Glomerular visceral epithelial cell (primary cell): ENCODE measurements at regions not wholly inside any gene's neighbourhood (a gene's known extent, or its start where the extent isn't known, plus 50 kb on each side); places are given as distances from the start of the nearest gene placed in this dataset.

ENCODE experiments used
- DNase-seq: peaks from one replicate; pipeline ENCODE4 v3.0.0-alpha.2; 2016; ENCODE audit errors: extremely low spot score

DNA sequence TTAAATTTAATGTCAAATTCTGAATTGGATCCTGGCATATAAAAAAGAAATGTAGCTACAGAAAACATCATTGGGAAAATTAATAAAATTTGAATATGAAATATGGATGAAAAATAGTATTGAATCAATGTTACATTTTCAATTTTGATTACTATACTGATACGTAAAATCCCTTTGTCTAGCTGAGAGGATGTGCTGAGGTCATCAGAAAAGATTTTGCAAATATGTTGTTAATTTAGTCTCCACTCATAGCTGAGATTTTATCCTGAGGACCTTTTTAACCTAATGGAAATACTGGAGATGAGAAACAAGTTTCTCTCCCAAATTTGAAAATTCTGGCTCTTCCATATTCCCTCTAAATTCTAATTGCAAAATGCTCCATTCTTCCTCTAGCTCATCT lies 84.4 kb upstream of the ADAMTS16 start:
- no peak for DNase-seq

DNA sequence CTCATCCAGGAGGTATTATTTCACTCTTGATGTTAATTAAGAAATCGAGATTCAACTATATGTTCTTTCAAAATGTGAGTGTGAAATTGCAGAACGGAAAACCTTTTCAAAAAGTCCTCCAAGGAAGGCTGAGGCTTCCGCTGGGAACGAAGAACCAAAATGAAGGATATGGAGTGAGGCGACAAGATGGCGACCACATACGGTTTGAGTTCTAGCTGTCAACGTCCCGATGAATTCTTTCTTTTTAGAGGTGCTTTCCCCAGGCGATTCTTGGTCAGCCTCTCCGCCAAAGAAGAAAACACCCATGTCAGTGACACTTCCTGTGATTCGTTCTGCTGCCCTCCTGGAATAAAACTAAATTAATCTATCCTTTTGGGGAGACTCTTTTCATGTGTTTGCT lies 78.3 kb upstream of the ADAMTS16 start:
- DNase-seq, result no peak

DNA sequence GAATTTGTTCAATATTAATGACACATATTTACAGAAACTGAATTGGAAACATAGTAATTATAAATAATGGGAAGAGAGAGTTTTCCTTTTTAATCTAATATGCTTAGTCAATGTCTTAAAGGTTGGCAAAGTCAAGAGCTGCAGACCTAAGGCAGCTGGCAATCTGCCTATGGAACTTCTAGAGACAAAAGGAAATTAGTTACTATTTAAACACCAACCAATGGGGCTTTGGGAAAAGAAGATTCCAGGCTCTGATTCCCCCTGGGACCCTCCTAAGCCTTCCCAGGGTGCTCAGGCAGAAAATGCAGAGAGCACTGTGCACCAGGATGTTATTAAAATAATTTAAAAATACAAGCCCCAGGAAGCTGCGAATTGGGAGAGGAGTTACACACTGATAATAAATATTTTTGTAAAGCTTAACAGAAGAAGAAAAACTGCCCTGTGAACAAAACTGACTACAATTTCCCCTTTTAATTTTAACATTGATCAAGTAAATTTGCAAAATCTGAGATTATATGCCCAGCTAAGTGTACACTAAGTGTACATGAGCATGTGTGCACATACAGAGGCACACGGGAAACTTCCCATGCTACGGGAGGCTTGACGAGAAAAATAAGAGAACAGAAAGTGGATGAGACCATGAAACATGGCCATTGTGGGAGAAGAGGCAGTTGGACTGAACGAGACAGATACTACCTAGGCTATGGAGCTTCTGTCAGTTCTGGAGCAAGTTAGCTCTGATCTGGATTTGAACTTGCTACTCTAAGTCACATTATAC lies 77.4 kb upstream of the ADAMTS16 start:
- peak; percentile 18 for DNase-seq

DNA sequence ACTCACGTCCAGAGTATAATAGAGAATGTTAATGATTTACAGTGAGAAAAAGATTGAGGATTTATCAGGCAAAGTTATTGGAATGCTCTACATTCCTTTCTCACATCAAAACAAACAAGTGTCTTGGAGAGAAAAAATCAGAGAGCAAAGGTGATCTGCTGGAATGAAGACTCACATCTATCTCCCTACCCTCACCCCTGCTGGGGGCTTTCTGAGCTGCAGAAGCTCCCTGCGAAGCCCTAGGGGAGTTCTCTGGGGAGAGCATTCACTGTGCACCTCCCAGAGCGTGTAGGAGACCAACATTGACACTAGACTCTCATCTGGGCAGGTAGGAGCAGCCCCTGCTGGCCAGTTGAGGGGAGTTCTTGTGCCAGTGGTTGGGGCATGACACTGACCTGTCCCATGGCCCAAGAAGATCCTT lies 76.6 kb upstream of the ADAMTS16 start:
- DNase-seq, result peak; percentile 28

DNA sequence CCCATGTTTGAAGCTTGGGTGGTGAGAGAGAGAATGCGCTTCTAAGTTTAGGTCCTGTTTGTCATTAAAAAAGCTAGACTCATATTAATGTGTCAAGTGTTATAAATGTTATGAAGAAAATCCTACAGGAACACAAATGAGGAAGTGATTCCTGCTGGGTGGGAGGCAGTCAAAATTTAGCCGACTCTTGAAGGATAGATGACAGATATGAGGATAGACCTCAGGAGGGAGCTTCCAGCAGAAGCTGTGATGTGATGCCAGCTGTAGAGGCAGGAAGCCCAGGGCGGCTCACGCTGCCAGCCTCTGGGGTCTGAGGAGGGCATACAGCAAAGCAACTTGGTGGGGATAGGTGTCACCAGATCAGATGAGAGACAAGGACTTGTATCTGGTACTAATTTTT lies 74.7 kb upstream of the ADAMTS16 start:
- DNase-seq, result no peak

DNA sequence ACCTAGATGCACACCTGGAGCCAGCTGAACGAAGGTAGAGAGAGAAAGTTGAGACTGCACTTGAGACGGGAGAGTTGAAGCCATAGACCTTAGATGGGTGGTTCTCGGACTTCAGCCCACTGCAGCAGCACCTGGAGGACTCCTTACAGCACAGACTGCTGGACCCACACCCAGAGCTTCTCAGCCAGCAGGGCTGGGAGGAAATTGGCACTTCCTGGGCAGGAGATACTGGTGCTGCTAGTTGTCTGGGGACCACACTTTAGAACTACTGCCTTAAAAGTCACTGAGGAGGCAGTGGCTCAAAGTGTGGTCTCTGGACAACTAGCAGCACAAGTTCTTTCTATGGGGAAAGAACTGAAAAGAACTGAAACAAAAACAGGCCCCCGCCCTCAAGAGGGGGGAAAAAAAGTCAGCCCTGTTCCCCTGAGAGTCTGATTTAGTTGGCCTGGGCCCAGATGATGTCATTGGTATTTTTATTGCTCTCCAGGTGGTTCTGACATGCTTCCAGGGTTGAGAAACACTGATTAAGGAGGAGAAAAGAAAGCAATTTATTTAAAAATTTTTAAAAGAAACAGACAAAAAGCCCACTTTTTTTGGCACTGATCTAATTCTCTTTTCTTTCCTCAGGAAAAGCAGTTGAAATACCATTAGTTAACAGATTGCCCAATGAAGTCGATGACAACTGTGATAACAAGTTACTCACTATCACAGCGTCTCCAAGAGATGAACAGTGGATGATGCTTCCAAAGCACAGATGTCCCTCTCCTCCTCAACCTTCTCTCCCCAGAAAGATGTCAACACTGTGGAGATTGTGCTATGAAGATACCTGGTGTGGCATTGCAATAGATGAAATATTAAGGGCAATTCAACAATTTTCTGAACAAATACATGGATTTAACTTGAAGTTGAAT lies 73.6 kb upstream of the ADAMTS16 start:
- peak; percentile 64 for DNase-seq

DNA sequence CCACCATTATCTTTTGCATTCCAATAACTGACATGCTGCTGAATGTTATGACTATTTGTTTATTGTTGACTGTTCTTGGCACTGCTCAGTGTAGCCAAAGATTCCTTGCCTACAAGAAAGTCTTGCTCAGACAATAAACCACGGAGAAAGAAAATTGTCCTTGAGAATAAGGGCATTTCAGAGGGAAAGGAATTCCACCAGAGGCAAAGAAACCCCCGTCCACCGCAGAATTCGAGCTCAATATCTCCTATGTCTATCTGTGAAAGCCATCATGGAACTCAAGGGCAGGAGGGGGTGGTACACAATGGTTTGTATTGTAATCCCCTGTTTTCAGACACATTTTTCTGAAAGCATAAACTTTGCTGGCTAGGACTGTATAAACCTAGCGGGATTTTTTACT lies 70.3 kb upstream of the ADAMTS16 start:
- no peak for DNase-seq

DNA sequence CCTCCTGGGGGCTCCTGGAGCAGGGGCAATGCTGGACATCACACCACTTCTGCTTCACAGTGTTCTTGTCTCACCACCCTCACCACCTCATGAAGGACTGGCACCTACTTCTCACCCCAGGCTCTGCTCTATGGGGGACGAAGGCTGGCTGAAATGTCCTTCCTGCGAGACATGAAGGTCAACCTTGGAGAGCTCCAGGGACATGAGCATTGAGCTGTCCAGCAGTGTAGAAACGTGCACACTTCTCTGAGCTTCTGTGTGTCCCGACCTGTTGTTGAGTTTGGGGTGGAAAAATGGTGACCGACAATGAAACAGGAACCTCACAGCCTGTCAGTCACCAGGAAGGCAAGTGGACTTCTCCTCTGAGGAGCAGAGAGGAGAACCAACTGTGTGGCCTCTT lies 68.6 kb upstream of the ADAMTS16 start:
- no peak for DNase-seq

DNA sequence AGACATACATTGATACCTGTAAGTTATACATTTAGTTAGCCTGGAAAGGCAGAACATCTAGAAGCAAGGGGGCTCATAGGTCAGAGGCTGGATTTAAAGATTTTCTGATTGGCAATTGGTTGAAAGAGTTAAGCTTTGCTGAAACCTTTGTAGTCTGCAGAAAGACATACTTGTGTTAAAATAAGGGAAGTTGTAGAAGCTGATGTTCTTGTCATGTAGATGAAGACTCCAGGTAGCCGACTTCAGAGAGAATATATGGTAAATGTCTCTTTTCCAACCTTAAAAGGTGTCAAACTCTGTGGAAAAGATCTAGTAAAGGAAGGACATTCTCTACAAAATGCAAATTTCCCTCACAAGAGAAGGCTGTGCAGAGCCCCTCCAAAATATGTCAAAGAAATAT lies 62.9 kb upstream of the ADAMTS16 start:
- no peak for DNase-seq

DNA sequence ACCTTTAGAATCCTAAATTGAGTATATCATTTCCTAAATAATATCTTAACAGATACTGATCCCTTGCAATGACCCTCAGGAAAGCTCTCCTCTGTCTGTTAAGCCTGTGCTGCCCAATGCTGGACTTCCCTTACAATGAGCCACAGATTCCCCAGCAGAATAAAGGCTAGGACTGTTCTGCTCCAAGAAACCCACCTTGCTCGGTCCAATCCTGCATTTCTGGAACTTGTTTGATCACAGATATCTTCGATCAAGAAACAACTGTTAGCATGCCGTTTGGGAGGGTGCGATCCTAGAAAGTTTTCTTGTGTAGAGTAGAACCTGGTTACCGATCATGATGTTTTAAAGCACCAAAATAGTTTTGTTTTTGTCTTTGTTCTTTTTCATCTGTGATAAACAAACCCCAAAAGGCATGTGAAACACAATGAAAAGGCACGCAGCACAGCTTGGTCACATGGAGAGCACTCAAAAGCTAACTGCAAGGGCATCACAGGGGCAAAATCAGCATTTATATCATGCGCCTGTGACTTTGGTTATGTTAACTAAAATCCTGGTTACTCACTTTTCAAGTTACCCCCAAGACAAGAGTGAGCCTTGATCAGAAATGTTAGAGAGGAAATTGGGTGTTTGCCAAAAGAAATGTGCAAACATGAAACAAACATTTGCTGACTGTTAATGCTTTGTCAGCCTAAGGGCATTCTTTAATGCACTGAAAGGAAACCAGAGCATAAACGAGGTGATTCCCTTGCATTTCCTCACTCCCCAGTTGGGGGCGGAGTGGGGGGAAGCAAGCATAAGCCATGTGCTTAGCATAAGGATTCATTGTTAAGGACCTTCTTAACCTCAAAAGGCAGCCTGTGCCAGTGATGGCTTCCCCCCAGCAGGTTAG lies 61.9 kb upstream of the ADAMTS16 start:
- no peak for DNase-seq

DNA sequence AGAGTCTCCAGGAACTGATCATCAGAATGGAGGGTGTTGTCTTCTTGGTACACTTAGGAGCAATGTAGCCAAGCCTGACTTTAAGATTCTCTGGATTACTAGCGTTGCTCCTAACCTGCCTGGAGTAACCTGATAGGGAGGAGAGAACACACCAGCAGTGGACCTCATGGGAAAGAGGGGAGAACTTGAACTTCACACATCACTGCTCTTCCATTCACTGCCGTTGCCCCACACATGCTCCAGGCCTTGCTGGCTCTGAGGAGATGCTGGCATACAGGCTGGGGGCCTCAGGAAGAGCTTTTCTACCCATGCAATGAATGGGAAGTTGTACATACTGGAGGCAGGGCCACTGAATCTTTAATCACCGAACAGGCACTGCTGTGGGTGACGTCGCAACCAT lies 60.3 kb upstream of the ADAMTS16 start:
- no peak for DNase-seq

DNA sequence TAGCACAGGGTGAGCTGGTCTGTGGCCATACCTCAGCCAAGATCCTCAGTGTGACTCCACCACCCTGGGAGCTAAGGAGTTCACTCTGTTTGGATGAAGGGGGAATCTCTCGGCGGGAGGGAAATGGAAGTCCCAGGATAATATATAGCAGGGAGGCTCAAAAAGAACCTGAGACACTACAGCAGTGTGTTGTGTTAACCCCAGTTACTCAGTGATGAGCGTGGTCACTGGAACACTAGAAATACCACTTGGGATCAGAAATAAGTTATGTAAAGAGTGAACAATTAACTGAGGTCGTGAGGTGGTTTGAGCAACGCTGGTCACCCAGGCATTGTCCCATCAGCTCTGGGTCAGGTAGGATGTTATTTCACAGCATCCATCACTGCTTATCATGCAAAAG lies 59.3 kb upstream of the ADAMTS16 start:
- no peak for DNase-seq

DNA sequence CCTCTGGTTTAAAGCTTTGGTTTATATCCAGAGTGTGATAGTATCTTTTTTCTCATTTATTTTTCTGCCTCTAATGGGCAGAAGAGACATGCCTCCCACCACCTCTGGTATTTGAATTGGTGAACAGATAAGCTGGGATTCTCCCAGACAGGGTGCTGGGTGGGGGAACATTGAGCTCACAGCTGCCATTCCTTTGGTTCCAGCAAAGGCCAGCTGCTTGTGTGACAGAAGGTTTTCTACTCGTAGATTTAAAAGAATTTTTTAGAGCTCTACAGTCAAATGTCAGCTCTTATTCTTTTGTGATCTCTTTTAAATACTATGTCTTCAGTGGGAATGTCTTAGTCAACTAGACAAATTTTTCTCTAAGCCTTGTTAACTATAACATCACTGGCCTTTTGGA lies 54.7 kb upstream of the ADAMTS16 start:
- DNase-seq, result no peak

DNA sequence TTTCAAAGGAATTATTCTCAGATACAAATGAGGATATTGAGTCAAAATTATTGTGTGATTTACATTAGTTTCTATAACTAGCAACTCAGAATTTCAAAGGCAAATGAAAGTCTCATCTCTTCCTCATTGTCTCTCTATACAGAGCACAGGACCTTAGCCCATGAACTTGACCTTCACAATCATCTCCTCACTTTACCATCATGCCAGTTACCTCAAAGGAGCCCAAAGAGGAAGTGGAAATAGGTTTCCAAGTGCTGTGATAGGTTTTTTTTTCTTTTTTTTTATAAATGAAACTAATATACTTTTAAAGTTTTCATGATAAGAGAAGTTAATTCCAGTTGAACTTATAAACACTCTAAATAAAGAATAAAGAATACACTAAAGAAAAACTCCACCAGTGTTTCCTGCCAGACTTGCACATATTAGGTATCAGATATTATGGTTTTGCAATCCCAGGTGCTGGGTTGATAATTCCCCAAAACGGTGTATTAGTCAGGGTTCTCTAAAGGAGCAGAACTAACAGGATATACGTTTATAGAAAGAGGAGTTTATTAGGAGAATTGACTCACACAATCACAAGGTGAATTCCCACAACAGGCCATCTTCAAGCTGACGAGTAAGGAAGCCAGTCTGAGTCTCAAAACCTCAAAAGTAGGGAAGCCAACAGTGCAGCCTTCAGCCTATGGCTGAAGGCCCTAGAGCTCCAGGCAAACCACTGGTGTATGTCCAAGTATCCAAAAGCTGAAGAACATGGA lies 50.1 kb upstream of the ADAMTS16 start:
- DNase-seq, result peak; percentile 25
